ENCODE measurements at regions not wholly inside any gene's neighbourhood (a gene's known extent, or its start where the extent isn't known, plus 50 kb on each side); places are given as distances from the start of the nearest gene placed in this dataset.

DNA sequence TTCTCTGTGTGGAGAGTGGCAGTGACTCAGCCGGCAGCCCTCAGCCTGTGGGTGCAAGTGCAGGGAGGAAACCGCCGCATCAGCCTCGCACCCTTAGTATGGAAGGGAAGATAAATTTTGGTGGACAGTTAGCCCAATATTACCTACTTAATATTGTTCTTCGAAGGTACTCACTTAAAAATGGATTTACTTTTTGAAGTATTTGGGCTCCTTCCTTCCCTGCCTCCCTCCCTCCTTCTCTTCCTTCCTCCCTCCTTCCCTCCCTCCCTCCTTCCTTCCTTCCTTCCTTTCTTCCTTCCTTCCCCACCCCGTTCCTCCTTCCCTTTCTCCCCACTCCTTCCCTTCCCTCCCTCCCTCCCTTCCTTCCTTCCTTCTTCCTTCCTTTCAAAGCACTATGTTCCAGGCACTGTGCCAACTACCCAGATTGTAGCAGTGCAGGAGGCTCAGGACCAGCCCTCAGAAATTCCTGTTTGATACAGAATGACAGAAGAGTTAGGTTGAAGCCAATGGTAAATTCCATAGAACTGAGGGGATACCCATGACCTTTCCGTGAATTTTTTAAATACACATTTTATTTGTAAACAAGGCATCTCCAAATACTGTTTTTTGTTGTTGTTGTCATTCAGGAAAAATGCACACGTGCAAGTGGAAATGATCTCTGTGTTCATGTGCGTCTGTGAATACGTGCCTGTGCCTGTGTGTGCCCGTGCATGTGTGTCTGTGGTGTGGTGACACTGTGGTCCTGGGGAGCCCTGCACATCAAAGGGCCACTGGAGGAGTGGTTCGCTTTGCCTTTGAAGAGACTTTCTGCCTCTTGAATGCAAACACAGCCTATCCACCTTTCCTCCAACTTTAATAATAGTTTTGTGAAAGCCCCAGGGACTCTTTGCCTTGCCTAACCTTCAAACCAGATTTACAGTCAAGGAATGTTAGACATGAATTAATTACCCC, 141.7 kb downstream of the EDN3 start:
- Histone ChIP-seq H3K9me3 (no peaks in the 10 kb centered on the region), H3K27me3 (no peaks in the 10 kb centered on the region), H3K27ac (no peak overlapping the region), H3K4me1 (no peaks in the 10 kb centered on the region), H3K36me3 (no peaks in the 10 kb centered on the region), H3K4me3 (no peak overlapping the region)
- intact Hi-C loops (cut with DNase I): no loop called here
- TF ChIP-seq, protein P1, sequence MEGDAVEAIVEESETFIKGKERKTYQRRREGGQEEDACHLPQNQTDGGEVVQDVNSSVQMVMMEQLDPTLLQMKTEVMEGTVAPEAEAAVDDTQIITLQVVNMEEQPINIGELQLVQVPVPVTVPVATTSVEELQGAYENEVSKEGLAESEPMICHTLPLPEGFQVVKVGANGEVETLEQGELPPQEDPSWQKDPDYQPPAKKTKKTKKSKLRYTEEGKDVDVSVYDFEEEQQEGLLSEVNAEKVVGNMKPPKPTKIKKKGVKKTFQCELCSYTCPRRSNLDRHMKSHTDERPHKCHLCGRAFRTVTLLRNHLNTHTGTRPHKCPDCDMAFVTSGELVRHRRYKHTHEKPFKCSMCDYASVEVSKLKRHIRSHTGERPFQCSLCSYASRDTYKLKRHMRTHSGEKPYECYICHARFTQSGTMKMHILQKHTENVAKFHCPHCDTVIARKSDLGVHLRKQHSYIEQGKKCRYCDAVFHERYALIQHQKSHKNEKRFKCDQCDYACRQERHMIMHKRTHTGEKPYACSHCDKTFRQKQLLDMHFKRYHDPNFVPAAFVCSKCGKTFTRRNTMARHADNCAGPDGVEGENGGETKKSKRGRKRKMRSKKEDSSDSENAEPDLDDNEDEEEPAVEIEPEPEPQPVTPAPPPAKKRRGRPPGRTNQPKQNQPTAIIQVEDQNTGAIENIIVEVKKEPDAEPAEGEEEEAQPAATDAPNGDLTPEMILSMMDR (IDR thresholded peaks at IDR 0.05): no peak
- no peak for DNase-seq (ENCODE audit: low spot score in 2 of 2)

DNA sequence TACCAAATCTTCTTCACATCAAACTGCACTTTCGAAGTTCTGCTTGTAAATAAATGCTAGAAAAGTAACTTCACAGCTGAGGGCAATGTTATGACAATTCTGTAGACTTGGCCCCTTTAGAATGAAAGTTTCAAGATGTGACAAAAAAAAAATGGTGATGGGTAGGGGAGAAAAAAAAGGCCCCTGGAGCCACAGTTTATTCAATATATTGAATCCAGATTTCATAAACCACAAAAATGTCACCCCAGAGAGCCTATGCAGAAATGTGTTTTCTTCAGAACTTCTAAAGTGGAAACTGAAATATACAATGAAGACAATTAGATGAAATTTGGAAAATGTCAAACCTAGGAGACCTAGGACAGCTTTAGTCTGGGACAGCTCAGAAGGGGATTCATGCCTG, 143.1 kb downstream of the EDN3 start:
- intact Hi-C loops (cut with DNase I): no loop called here
- Histone ChIP-seq H3K27ac (no peak overlapping the region), H3K9me3 (no peaks in the 10 kb centered on the region), H3K27me3 (no peaks in the 10 kb centered on the region), H3K4me1 (no peaks in the 10 kb centered on the region), H3K4me3 (no peak overlapping the region), H3K36me3 (no peaks in the 10 kb centered on the region)
- DNase-seq (ENCODE audit: low spot score in 2 of 2): no peak
- TF ChIP-seq, protein P1 (IDR thresholded peaks at IDR 0.05): no peak

DNA sequence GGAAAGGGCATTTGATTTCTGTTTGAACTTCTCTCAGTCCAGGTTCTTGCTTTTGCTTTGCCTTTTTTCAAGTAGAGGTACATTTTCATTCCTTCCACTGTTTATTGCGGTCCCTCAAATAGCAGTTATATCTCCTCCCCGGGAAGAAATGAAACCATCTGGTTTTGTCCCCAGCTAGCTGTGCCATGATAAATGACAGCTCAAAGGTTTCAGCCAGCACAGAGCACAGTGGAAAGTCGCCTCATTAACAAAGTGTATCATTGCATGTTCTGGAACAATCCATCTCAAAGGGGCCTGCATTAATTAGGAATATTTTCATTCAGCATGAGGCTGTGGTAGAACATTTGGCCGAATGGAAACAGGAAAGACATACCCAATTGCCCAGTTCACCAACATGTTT, 146.0 kb downstream of the EDN3 start:
- Histone ChIP-seq H3K9me3 (no peaks in the 10 kb centered on the region), H3K27ac (no peak overlapping the region), H3K4me3 (no peak overlapping the region), H3K4me1 (no peaks in the 10 kb centered on the region), H3K36me3 (no peaks in the 10 kb centered on the region), H3K27me3 (no peaks in the 10 kb centered on the region)
- TF ChIP-seq, protein P1 (IDR thresholded peaks at IDR 0.05): no peak
- no peak for DNase-seq (ENCODE audit: low spot score in 2 of 2)
- intact Hi-C loops (cut with DNase I): no loop called here

GRCh38 chr20:59448196-59448595, 147.8 kb downstream of the EDN3 start:
- TF ChIP-seq, protein P1 (IDR thresholded peaks at IDR 0.05): no peak
- Histone ChIP-seq H3K9me3 (no peaks in the 10 kb centered on the region), H3K4me3 (no peak overlapping the region), H3K36me3 (no peaks in the 10 kb centered on the region), H3K27ac (no peak overlapping the region), H3K4me1 (no peaks in the 10 kb centered on the region), H3K27me3 (no peaks in the 10 kb centered on the region)
- DNase-seq (ENCODE audit: low spot score in 2 of 2): no peak
- intact Hi-C loops (cut with DNase I): no loop called here

- H3K9me3 ChIP-seq: no peaks in the 10 kb centered on the region
- no peak for DNase-seq (ENCODE audit: low spot score in 2 of 2)
- H3K4me1 ChIP-seq: no peaks in the 10 kb centered on the region
- H3K27me3 ChIP-seq: no peaks in the 10 kb centered on the region
- H3K27ac ChIP-seq: no peak overlapping the region
- H3K4me3 ChIP-seq: no peak overlapping the region
- intact Hi-C loops (cut with DNase I): no loop called here
- no peaks in the 10 kb centered on the region for H3K36me3 ChIP-seq
- TF ChIP-seq, protein P1 (IDR thresholded peaks at IDR 0.05): no peak
These were observed 148.5 kb downstream of the EDN3 start for GRCh38 chr20:59448851-59449444.

All from ascending aorta (tissue), 2 donors.